ENCODE measurements at regions not wholly inside any gene's neighbourhood (a gene's known extent, or its start where the extent isn't known, plus 50 kb on each side); places are given as distances from the start of the nearest gene placed in this dataset.

- TF ChIP-seq CTCF (IDR thresholded peaks at IDR 0.05; ENCODE audit: insufficient read depth, low read length) (no peak), POLR2AphosphoS5 (IDR thresholded peaks at IDR 0.05; ENCODE audit: low read depth) (no peak), SPI1 (IDR thresholded peaks at IDR 0.05; ENCODE audit: borderline replicate concordance, low read depth) (no peak)
Measured at GRCh38 chr22:47245286-47245685, 482.8 kb downstream of the TBC1D22A start.

All from HL-60 (cell line).